ENCODE measurements at regions not wholly inside any gene's neighbourhood (a gene's known extent, or its start where the extent isn't known, plus 50 kb on each side); places are given as distances from the start of the nearest gene placed in this dataset.

DNA sequence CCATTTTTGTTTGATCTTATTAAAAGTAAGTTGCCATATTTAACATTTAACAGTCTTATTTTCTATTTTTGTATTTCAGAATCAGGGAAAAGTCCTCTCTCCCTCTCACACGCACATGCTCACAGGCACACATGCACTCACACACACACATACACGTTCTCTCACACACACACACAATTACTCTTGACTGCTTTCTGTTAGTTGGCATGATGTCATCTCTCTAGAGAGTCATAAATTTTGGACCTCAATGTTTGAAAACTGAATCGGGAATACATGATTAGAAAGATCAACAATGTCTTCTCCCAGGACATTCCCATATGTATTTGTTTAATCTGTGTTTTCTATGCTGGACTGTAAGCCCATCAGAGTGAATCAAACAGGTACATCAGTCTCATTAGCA lies 165.7 kb upstream of the AHR start:
- TF ChIP-seq EGR1 (IDR thresholded peaks at IDR 0.05) (no peak), CREB1 (IDR thresholded peaks at IDR 0.05; ENCODE audit: low read depth) (no peak), FOXM1 (IDR thresholded peaks at IDR 0.05; ENCODE audit: borderline replicate concordance, low read depth) (no peak), TCF12 (IDR thresholded peaks at IDR 0.05; ENCODE audit: low read depth) (no peak), CEBPB (IDR thresholded peaks at IDR 0.05) (no peak), TAF1 (IDR thresholded peaks at IDR 0.05; ENCODE audit: low read depth) (no peak), NFIC (IDR thresholded peaks at IDR 0.05) (no peak), RAD21 (IDR thresholded peaks at IDR 0.05; ENCODE audit: low read depth) (no peak), EP300 (IDR thresholded peaks at IDR 0.05; ENCODE audit: borderline replicate concordance) (no peak)
- TF ChIP-seq, protein P1, sequence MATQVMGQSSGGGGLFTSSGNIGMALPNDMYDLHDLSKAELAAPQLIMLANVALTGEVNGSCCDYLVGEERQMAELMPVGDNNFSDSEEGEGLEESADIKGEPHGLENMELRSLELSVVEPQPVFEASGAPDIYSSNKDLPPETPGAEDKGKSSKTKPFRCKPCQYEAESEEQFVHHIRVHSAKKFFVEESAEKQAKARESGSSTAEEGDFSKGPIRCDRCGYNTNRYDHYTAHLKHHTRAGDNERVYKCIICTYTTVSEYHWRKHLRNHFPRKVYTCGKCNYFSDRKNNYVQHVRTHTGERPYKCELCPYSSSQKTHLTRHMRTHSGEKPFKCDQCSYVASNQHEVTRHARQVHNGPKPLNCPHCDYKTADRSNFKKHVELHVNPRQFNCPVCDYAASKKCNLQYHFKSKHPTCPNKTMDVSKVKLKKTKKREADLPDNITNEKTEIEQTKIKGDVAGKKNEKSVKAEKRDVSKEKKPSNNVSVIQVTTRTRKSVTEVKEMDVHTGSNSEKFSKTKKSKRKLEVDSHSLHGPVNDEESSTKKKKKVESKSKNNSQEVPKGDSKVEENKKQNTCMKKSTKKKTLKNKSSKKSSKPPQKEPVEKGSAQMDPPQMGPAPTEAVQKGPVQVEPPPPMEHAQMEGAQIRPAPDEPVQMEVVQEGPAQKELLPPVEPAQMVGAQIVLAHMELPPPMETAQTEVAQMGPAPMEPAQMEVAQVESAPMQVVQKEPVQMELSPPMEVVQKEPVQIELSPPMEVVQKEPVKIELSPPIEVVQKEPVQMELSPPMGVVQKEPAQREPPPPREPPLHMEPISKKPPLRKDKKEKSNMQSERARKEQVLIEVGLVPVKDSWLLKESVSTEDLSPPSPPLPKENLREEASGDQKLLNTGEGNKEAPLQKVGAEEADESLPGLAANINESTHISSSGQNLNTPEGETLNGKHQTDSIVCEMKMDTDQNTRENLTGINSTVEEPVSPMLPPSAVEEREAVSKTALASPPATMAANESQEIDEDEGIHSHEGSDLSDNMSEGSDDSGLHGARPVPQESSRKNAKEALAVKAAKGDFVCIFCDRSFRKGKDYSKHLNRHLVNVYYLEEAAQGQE (IDR thresholded peaks at IDR 0.05; ENCODE audit: low read depth): no peak
- TF ChIP-seq, protein P2, sequence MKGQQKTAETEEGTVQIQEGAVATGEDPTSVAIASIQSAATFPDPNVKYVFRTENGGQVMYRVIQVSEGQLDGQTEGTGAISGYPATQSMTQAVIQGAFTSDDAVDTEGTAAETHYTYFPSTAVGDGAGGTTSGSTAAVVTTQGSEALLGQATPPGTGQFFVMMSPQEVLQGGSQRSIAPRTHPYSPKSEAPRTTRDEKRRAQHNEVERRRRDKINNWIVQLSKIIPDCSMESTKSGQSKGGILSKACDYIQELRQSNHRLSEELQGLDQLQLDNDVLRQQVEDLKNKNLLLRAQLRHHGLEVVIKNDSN (IDR thresholded peaks at IDR 0.05): no peak
- TF ChIP-seq, protein P3, sequence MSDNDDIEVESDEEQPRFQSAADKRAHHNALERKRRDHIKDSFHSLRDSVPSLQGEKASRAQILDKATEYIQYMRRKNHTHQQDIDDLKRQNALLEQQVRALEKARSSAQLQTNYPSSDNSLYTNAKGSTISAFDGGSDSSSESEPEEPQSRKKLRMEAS (IDR thresholded peaks at IDR 0.05): no peak

Data from Ishikawa (cell line).